ENCODE measurements at regions not wholly inside any gene's neighbourhood (a gene's known extent, or its start where the extent isn't known, plus 50 kb on each side); places are given as distances from the start of the nearest gene placed in this dataset.

DNA sequence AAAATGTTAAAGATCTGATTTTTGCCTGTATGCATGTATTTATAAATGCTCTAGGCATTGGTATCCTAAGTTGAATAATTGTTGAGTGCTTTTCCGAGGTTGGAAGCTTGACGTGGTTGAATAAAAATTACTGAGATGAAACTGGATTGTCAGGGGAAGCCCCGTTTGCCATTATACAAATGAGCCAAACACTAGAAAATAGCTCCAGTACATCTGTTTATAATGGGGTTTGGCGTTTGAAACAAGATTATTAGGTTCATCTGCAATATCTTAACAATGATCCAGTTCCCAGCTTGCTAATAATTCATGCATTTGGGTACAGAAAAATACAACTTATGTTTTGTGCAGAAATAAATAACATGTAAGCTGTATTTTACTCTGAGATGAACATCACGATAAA, 789.6 kb downstream of the GALC start:
- H3K27ac ChIP-seq, result no peak overlapping the region
- H3K4me3 ChIP-seq, result no peak overlapping the region
- TF ChIP-seq, protein P1, sequence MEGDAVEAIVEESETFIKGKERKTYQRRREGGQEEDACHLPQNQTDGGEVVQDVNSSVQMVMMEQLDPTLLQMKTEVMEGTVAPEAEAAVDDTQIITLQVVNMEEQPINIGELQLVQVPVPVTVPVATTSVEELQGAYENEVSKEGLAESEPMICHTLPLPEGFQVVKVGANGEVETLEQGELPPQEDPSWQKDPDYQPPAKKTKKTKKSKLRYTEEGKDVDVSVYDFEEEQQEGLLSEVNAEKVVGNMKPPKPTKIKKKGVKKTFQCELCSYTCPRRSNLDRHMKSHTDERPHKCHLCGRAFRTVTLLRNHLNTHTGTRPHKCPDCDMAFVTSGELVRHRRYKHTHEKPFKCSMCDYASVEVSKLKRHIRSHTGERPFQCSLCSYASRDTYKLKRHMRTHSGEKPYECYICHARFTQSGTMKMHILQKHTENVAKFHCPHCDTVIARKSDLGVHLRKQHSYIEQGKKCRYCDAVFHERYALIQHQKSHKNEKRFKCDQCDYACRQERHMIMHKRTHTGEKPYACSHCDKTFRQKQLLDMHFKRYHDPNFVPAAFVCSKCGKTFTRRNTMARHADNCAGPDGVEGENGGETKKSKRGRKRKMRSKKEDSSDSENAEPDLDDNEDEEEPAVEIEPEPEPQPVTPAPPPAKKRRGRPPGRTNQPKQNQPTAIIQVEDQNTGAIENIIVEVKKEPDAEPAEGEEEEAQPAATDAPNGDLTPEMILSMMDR (IDR thresholded peaks at IDR 0.05), result no peak
- H3K27me3 ChIP-seq, result no peaks in the 10 kb centered on the region
- no peaks in the 10 kb centered on the region for H3K36me3 ChIP-seq
- H3K9me3 ChIP-seq, result no peaks in the 10 kb centered on the region
- no peak overlapping the region for H3K9ac ChIP-seq (ENCODE audit: low read depth in 2 of 2, low read length in 2 of 2)
- DNase-seq, result no peak
- no peaks in the 10 kb centered on the region for H3K4me1 ChIP-seq
- intact Hi-C loops (cut with DNase I), result no loop called here

DNA sequence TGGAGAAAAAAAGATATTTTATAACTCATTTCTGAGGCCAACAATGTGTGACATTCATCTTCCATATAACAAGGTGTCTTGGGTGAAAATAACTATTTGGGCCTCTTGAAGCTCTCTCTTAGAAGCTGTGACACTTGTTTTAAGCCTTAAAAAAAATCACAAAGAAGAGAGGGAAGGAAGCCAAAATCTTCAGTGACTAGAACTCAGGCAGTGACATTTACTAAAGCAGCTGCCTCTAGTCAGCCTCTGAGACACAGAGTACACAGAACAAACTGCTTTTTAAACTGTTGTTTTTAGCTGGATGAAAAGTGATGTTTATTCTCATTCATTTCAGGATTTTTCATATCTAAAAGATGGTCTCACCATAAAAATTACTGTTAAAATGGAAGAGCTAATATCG, 793.6 kb downstream of the GALC start:
- Histone ChIP-seq H3K36me3 (no peaks in the 10 kb centered on the region), H3K4me3 (no peak overlapping the region), H3K4me1 (no peaks in the 10 kb centered on the region), H3K9ac (ENCODE audit: low read depth in 2 of 2, low read length in 2 of 2) (no peak overlapping the region), H3K27ac (no peak overlapping the region), H3K27me3 (no peaks in the 10 kb centered on the region), H3K9me3 (no peaks in the 10 kb centered on the region)
- TF ChIP-seq, protein P1 (IDR thresholded peaks at IDR 0.05), result no peak
- DNase-seq, result no peak
- intact Hi-C loops (cut with DNase I), result no loop called here

DNA sequence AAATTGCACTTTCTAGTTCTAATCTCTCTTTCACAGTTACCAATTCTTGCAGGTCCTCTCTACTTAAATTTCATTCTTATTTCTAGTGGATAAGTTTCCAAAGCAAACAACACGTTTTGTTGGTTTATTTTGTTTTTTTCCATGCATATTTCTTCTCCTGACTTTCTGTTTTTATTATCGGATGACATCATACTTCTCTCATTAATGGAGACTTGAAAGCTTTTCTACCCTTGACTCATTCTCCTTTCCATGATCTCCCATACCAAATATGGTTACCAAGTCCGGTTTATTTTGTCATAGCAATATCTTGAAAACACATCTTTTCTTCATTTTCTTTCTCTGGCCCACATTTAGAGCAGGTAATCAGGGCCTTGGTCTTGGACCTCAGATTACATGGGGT, 796.5 kb downstream of the GALC start:
- H3K27me3 ChIP-seq, result no peaks in the 10 kb centered on the region
- H3K36me3 ChIP-seq, result no peaks in the 10 kb centered on the region
- H3K9ac ChIP-seq (ENCODE audit: low read depth in 2 of 2, low read length in 2 of 2), result no peak overlapping the region
- no peak for DNase-seq
- no peak overlapping the region for H3K4me3 ChIP-seq
- H3K4me1 ChIP-seq, result no peaks in the 10 kb centered on the region
- TF ChIP-seq, protein P1 (IDR thresholded peaks at IDR 0.05), result no peak
- no peak overlapping the region for H3K27ac ChIP-seq
- H3K9me3 ChIP-seq, result no peaks in the 10 kb centered on the region
- intact Hi-C loops (cut with DNase I), result no loop called here

DNA sequence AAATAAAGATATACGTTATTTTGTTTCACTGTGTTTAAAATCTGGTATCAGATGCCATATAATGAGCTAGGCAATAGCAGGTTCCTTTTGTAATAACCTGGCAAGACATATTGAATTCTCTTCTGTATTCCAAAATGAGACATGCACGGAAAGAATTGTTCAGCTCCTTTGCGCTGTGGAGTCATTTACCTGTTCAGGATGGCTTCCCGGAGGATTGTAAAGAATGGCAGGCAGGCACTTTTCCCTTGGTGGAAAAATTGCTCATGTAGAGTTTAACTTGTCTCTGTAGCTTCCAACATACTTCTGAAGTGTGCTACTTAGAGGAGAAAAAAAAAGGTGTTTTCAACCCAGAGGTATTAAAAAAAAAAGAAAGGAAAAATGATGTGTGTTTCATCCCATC, 805.2 kb downstream of the GALC start:
- H3K9ac ChIP-seq (ENCODE audit: low read depth in 2 of 2, low read length in 2 of 2), result no peak overlapping the region

DNA sequence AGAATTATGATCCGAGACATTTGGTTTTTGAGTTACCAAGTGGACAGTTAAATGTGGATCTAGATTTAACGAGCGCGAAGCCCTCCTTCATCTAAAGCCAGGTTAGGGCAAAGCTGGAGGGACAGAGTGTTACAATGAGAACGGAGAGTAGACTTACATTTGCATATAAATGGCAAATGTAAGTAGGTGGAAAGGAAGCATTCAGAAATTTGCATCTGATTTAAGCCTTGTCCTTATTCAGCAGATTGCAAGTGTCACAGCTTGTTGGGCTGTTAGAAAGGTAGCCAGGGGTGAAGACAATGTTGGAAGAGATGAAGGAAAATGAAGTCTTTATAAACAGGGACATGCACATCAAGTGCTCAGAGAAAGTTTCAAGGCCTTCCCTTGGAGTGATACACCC, 806.2 kb downstream of the GALC start:
- no peak for DNase-seq
- intact Hi-C loops (cut with DNase I), result no loop called here
- Histone ChIP-seq H3K27ac (no peak overlapping the region), H3K27me3 (no peaks in the 10 kb centered on the region), H3K4me1 (no peaks in the 10 kb centered on the region), H3K9ac (ENCODE audit: low read depth in 2 of 2, low read length in 2 of 2) (no peak overlapping the region), H3K36me3 (no peaks in the 10 kb centered on the region), H3K9me3 (no peaks in the 10 kb centered on the region), H3K4me3 (no peak overlapping the region)
- TF ChIP-seq, protein P1 (IDR thresholded peaks at IDR 0.05), result no peak

More for the DNA sequence above, 805.2 kb downstream of the GALC start:
- H3K4me3 ChIP-seq, result no peak overlapping the region
- H3K4me1 ChIP-seq, result no peaks in the 10 kb centered on the region
- H3K9me3 ChIP-seq, result no peaks in the 10 kb centered on the region
- H3K27ac ChIP-seq, result no peak overlapping the region
- intact Hi-C loops (cut with DNase I), result no loop called here
- H3K36me3 ChIP-seq, result no peaks in the 10 kb centered on the region
- TF ChIP-seq, protein P1 (IDR thresholded peaks at IDR 0.05), result no peak
- no peaks in the 10 kb centered on the region for H3K27me3 ChIP-seq
- no peak for DNase-seq

All from colonic mucosa (tissue), 4 donors.